MG63 (cell line): ENCODE measurements at regions not wholly inside any gene's neighbourhood (a gene's known extent, or its start where the extent isn't known, plus 50 kb on each side); places are given as distances from the start of the nearest gene placed in this dataset.

Experiments
- DNase-seq: peaks from one replicate; pipeline ENCODE4 v3.0.0-alpha.2; 2020
- H3K27me3 ChIP-seq: fragments of 250-450 bp; sonication (Bioruptor Pico); 2 replicates; pipeline ENCODE4 v1.5.1; 2020; ENCODE audit warnings: mild to moderate bottlenecking, moderate library complexity
- H3K36me3 ChIP-seq: fragments of 250-450 bp; sonication (Bioruptor Pico); 2 replicates; pipeline ENCODE4 v1.5.1; 2020; ENCODE audit warnings: mild to moderate bottlenecking, moderate library complexity
- H3K4me3 ChIP-seq: fragments of 250-450 bp; sonication (Bioruptor Pico); 2 replicates; pipeline ENCODE4 v1.5.1; 2020; ENCODE audit warnings: mild to moderate bottlenecking, moderate library complexity
- H3K9me3 ChIP-seq: fragments of 250-450 bp; sonication (Bioruptor Pico); 2 replicates; pipeline ENCODE4 v1.5.1; 2020; ENCODE audit warnings: mild to moderate bottlenecking, moderate library complexity

DNA sequence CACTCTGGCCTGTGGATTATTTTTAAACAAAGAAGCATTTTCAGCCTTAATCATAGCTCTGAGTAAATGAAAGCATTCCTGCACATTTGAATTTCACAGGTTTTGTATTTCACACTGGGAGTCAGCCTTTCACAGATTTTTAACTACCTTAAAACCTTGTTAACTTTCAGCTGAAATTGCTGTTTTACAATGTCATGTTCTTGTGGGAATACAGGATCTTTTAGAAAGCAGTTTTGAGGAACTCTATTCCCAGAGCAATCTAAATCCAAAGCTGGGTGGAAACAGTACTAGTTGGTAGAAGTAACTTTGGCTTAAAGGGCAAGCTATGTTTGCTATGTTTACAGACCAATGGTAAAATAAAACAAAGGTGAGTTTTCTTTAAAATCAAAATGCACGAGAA is 600.6 kb downstream of the KCNJ2 start:
- H3K4me3 ChIP-seq = no peak overlapping the region
- no peaks in the 10 kb centered on the region for H3K9me3 ChIP-seq
- no peak for DNase-seq

DNA sequence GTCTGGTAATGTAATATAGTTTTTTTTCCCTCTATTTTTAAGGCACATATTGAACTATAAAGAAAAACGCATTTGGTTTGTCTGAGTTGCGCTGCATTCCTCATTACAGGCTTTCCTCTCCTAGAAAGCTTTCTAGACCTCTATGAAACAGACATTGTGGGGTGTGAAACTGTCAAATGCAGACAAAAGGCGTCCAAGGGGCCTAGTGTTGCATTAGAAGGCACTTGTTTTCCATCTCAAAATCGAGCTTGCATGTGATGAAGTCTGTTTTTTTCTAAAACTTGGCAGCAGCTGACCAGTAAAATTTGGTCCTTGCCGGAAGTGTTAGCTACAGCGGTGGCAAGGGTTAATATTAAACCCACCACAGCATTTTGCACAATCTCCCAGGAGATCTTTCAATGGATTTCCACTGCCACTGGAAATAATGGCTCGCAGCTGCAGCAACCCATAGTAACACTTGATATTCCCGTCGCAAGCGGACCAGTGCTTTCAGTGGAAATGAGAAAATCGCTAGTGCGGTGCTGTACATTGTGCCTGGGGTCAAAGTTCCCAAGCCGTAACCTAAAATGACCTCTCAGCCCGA is 602.6 kb downstream of the KCNJ2 start:
- DNase-seq = no peak
- Histone ChIP-seq H3K4me3 (no peak overlapping the region), H3K36me3 (no peaks in the 10 kb centered on the region), H3K9me3 (no peaks in the 10 kb centered on the region), H3K27me3 (no peaks in the 10 kb centered on the region)

More for the DNA sequence above, 600.6 kb downstream of the KCNJ2 start:
- Histone ChIP-seq H3K27me3 (no peaks in the 10 kb centered on the region), H3K36me3 (no peaks in the 10 kb centered on the region)

DNA sequence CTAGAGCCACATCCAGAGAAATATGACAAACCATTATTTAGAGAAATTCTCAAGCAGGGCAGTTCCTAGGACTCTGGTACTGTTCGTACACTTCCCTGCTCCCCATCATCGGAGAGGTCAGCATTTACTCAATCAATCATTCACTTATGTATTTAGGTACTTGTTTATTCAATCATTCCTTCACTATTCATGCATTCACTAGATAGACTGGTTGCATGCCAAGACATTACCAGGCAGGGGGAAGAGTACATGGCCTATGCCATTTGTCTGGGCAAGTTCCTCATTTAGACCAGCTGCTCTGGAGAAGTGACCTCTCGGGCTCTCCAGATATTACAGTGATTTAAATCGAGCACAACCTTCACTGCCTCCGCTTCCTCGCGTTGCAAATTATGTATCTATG is 603.4 kb downstream of the KCNJ2 start:
- Histone ChIP-seq H3K9me3 (no peaks in the 10 kb centered on the region), H3K36me3 (no peaks in the 10 kb centered on the region), H3K27me3 (no peaks in the 10 kb centered on the region), H3K4me3 (no peak overlapping the region)
- DNase-seq = no peak

DNA sequence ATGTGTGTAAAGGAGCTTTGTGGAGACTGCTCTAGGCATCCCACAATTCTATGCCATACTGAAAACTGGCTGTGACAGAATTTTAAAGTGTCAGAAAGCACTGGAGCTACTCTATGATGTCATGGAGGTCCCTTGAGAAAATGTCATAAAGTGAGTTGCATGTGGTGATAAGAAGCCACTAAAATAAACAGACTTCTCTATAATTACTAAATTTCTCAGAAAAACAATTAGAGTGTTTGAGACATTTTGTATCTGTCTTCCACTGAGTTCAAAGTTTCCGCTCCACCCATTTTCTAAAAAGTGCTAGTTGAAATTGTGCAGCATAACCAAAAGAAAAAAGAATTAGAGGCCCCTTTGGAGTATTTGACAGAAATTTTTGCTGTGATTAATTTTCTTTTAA is 603.9 kb downstream of the KCNJ2 start:
- H3K4me3 ChIP-seq = no peak overlapping the region
- H3K27me3 ChIP-seq = no peaks in the 10 kb centered on the region
- no peaks in the 10 kb centered on the region for H3K9me3 ChIP-seq
- no peak for DNase-seq
- H3K36me3 ChIP-seq = no peaks in the 10 kb centered on the region

DNA sequence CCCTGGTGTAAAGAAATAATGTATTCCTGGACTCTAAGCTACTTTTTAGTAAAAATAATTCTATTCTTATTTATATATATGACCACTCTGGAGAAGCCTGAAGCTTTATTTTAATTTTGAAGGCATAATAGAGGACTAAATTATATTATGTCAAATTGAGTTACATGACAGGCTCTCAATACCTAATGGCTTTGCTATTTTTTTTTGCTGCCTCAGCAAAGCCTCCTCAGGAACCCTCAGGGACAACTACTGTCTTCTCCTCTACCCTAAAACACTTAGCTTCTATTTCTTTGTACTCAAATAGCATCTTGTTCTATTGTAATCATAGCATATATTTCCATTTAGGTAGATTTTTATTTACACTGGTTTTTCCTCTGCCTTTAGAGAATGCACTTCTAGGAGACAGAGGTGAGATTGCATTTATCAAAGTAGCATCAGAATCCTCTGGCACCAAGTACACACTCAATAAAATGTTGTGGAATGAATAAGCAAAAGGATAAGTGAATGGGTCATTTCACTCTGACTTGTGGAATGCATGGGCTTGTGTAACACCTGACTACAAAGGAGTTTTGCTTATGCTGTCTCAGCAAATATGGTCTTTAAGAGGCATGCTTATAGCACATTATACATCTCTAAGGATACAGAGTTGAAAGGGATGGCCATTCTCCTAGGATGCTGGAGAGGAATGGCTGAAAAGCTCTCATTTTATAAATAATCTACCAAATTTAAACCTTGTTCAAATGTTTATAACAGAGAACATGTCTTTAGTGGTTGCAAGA is 605.2 kb downstream of the KCNJ2 start:
- Histone ChIP-seq H3K4me3 (no peak overlapping the region), H3K27me3 (no peaks in the 10 kb centered on the region), H3K9me3 (no peaks in the 10 kb centered on the region), H3K36me3 (no peaks in the 10 kb centered on the region)
- DNase-seq = no peak

DNA sequence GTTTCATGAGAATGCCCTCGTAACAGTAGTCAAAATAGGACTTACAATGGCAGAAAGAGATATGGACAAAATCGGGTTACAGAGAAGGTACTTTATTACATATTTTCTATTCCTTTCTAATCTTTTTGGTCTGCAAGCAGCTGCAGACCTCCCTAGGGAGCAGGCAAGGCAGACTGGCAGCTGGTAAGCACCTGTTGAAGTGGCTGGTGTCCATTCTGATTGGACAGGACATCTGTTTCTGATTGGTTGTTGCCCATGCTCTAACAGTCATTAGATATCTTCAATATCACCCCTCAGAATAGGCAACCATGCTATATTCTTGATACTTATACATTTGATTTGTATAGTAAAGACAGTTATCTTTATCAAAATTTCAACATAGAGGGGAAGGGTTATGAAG is 606.3 kb downstream of the KCNJ2 start:
- no peaks in the 10 kb centered on the region for H3K36me3 ChIP-seq
- H3K27me3 ChIP-seq = no peaks in the 10 kb centered on the region
- H3K4me3 ChIP-seq = no peak overlapping the region
- DNase-seq = no peak
- no peaks in the 10 kb centered on the region for H3K9me3 ChIP-seq

DNA sequence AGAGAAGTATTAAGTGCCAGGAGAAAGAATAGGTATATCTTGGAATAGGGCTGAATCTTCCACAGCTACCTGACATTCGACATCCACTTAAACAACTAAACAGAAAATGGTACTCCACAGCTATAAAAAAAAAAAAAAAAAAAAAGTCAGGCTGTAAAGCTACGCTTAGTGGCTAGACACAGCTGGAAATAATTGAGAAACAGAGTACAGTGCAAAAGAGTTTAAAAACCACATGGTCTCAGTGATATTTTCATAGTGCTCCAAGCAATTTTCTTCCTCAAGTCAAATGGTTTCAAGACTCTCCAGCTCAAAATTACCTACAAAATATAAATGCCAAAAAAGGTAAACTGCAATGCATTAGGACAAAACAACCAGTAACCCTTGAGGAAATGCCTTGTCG is 607.1 kb downstream of the KCNJ2 start:
- no peak for DNase-seq
- Histone ChIP-seq H3K4me3 (no peak overlapping the region), H3K9me3 (no peaks in the 10 kb centered on the region), H3K36me3 (no peaks in the 10 kb centered on the region), H3K27me3 (no peaks in the 10 kb centered on the region)

DNA sequence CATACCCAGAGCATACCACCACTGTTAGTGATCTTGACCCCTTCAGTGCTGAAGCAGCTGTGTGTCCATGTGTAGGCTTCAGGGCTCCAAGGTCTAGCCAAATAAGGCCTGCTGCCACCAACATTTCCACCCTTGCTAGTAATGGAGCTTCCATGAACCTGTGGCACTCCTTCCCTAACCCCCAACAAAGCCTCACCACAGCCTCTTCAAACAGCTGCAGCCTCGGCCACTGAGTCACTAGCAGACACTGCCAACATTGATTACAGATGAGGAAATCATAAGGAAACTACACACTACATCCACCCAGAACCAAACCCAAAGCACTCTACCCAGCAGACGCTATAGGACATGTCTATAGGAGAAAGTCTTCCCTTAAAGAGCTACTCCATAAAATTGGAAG is 610.7 kb downstream of the KCNJ2 start:
- Histone ChIP-seq H3K9me3 (no peaks in the 10 kb centered on the region; the same call in 1 of the 2 replicates), H3K27me3 (no peaks in the 10 kb centered on the region), H3K4me3 (no peak overlapping the region), H3K36me3 (no peaks in the 10 kb centered on the region)
- DNase-seq = no peak

DNA sequence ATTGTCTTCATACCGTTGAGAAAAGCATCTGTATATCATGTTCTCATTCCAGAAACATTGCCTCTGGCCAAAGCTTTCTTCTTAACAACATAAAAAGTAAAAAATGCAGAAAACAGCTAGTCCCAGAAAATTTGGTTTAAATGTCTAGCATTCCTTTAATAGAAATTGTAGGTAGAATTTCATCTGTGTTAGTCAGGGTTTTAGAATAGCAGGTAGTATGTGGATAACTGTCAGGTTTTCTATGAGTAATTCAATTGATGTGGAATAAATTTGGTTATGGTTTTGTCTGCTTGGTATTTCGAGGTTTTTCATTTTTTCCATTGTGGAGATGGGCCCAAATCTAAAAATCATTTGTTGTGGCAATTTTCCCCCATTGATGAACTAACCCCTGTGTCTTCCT is 616.7 kb downstream of the KCNJ2 start:
- no peaks in the 10 kb centered on the region for H3K36me3 ChIP-seq
- DNase-seq = no peak
- H3K9me3 ChIP-seq = no peaks in the 10 kb centered on the region; the same call in none of the 2 replicates
- H3K27me3 ChIP-seq = no peaks in the 10 kb centered on the region
- H3K4me3 ChIP-seq = no peak overlapping the region

DNA sequence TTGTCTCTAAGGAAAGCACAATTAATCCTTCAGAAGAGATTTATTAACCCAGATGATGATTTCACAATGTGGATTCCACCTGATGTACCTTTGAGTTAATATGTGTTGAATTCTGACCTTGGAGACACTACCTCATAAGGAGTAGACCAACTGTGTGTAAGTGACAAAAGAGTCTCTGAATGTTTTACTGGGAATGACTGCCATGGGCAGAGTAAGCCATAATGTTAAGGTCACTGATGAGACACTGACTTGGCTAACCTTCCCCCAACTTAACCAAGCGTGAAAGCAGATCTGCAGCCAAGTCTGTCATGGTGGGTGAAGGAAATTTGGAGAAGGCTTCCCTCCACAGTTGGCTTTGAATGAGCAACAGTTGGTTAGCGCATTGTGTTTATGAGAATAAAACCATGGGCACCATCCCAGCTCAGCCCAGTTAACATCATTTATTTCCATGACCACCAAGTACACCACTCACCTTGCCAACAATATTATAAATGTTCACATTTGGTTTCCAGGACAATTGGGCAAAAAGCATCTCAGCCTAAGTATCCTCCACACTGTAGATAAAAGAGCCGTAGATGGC is 618.5 kb downstream of the KCNJ2 start:
- H3K4me3 ChIP-seq = no peak overlapping the region
- no peaks in the 10 kb centered on the region for H3K36me3 ChIP-seq
- peak; percentile 28 for DNase-seq
- no peaks in the 10 kb centered on the region; the same call in 1 of the 2 replicates for H3K9me3 ChIP-seq
- no peaks in the 10 kb centered on the region for H3K27me3 ChIP-seq

DNA sequence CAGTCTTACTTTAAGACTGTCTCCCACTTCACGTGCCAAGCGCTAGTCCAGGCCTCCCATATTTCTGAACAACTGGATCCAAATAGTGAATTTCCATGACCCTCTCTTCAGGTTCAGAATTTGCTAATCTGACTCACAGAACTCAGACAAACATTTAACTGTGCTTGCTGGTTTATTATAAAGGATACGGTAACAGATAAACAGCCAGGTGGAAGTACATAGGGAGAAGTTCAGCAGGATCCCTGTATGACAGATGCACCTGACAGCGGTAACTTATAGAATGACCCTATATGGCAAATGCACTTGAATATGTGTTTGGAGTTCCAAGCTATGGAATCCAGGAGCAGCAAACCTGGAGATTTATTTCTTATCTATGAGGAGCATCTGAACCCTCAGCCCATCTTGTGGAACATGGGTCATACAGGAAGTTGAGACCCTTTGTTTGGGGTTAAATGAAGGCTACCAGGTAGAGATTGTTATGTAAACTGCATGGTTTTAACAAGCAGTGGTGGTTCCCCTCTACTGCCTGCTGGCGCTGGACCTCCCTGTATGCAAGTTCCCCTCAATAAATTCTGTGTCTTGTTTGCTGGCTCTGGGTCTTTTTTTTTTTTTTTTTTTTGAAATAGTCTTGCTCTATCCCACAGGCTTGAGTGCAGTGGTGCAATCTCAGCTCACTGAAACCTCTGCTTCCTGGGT is 622.6 kb downstream of the KCNJ2 start:
- Histone ChIP-seq H3K36me3 (no peaks in the 10 kb centered on the region), H3K9me3 (no peaks in the 10 kb centered on the region; the same call in 1 of the 2 replicates), H3K27me3 (no peaks in the 10 kb centered on the region), H3K4me3 (no peak overlapping the region)
- no peak for DNase-seq

DNA sequence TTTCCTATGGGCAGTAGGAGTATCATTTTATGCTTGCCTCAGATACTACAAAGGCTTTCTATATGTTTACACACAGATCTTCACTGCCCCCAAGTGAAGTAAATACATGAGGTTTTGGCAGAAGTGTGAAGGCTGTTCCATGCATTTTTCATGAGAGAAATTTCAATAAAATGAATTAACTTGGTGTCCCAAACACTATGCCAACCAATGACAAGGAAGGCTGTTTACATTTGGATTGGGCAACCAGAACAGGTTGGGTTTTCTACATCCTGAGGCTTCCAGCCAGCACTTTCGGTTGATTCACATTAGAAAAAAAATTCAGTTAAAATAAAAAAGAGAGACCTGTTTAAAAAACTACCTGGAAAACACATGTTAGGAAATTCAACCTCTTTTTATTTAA is 625.4 kb downstream of the KCNJ2 start:
- no peaks in the 10 kb centered on the region for H3K36me3 ChIP-seq
- no peaks in the 10 kb centered on the region for H3K27me3 ChIP-seq
- no peak for DNase-seq
- H3K4me3 ChIP-seq = no peak overlapping the region
- no peaks in the 10 kb centered on the region; the same call in 1 of the 2 replicates for H3K9me3 ChIP-seq

DNA sequence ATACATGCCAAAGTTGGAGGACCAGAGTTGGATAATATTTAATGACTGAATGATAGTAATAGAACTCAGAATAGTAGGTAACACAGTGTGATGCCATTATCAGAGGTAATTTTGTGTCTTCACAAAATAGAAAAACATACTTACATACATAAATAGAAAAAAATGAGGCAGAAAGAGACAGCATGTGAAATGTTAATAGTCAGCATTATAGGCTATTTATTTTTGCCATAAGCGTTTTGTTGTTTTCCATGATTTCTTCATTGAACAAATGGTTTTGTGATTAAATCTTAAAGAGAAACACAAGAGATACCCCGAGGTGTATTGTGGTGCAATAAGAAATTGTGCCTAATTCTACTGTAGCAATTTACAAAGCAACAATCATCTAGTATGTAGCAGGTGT is 626.3 kb downstream of the KCNJ2 start:
- DNase-seq = no peak
- H3K9me3 ChIP-seq = no peaks in the 10 kb centered on the region

DNA sequence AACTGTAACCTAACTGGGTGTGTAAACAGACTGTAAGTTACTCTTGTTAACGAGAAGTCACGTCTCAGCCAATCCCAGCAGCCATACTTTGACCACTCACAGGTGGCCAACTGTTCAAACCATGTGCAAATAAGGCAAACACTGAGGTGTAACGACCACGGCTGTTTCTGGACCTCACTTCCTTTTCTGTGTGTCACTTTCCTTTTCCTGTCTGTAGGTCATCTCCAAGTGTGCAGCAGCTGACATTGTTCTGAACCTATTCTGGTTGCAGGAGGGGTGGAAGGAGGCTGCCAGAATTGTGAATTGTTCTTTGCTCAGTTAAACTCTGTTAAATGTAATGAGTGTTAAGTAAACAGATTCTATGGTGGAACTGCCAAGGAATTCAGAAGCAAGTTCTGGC is 627.4 kb downstream of the KCNJ2 start:
- Histone ChIP-seq H3K4me3 (no peak overlapping the region), H3K27me3 (no peaks in the 10 kb centered on the region), H3K36me3 (no peaks in the 10 kb centered on the region), H3K9me3 (no peaks in the 10 kb centered on the region)
- DNase-seq = no peak

More for the DNA sequence above, 626.3 kb downstream of the KCNJ2 start:
- no peak overlapping the region for H3K4me3 ChIP-seq
- no peaks in the 10 kb centered on the region for H3K36me3 ChIP-seq
- H3K27me3 ChIP-seq = no peaks in the 10 kb centered on the region

DNA sequence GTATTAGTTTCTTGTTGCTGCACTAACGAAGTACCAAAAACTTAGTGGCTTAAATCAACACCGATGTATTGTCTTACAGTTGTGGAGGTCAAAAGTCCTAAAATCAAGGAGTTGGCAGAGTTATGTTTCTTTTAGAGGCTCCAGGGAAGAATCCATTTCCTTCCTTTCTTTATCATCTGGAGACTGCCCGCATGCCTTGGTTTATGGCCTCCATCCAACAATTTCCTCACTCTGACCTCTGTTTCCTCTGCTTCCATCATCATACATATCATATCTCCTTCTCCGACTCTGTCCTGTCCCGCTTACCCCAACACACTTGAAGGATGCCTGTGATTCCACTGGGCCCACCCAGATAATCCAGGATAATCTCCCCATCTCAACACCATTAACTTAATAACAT is 627.8 kb downstream of the KCNJ2 start:
- no peak overlapping the region for H3K4me3 ChIP-seq
- DNase-seq = no peak
- H3K27me3 ChIP-seq = no peaks in the 10 kb centered on the region
- no peaks in the 10 kb centered on the region for H3K9me3 ChIP-seq
- no peaks in the 10 kb centered on the region for H3K36me3 ChIP-seq

DNA sequence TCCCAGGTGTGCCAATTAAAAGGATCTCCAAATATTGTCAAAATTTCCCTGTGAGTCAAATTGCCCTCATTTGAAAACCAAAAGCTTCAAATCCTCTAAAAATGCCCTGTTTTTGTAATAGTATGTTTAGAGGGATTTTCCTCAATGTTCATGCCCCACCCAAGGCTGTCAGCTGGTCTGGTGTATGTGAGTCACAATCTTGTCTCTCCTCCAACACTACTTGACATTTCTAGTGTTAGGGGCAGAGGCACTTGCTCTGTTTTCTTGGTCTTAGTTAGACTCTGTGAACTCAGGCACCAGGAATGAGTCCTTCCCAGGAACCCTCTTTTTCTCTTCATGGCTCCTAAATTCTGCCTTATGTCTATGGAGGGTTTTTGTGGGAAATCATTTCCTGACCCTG is 634.8 kb downstream of the KCNJ2 start:
- DNase-seq = peak; percentile 9
- Histone ChIP-seq H3K36me3 (no peaks in the 10 kb centered on the region), H3K9me3 (no peaks in the 10 kb centered on the region), H3K27me3 (no peaks in the 10 kb centered on the region), H3K4me3 (no peak overlapping the region)

DNA sequence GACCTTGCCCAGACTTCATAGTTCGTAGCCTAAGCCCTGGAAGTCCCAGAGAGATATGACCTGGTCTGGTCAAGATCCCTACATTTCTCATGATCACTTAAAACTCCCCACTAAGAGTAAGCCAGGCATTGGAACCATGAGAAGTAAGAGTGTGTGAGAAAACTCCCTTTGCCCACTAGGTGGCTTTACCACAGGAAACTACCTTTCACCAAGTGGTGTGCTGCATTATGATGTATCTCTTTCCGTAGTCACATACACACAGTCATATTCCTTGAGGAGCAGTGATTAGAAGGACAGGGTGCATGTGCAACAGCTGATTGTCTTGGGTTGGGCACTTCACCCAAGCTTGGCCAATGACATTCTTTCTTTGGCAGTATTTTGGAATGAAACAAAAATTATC is 639.3 kb downstream of the KCNJ2 start:
- Histone ChIP-seq H3K9me3 (no peaks in the 10 kb centered on the region), H3K4me3 (no peak overlapping the region), H3K27me3 (no peaks in the 10 kb centered on the region), H3K36me3 (no peaks in the 10 kb centered on the region)
- DNase-seq = no peak
